Cardiac muscle cell (in vitro differentiated cells and primary cell): ENCODE measurements at regions not wholly inside any gene's neighbourhood (a gene's known extent, or its start where the extent isn't known, plus 50 kb on each side); places are given as distances from the start of the nearest gene placed in this dataset.
"Not testable (repeated sequence)": the region's sequence is repeated elsewhere in the genome, so short reads cannot be mapped to it uniquely, and the experiment has no call there.

Source experiments
- DNase-seq, 2 donors: peaks; one replicate each; pipeline versions ENCODE4 v3.0.0 to v3.0.0-alpha.2; 2010 to 2017; ENCODE audit warnings: low read depth in 1 of 2, low spot score in 1 of 2
- H3K27ac ChIP-seq: fragments of 200-600 bp; sonication (generic); 2 replicates; pipeline ENCODE4 v1.5.1; 2016
- H3K27me3 ChIP-seq: fragments of 200-600 bp; sonication (generic); 2 replicates; pipeline ENCODE4 v1.6.0; 2016; ENCODE audit warnings: control low read depth
- H3K36me3 ChIP-seq: fragments of 200-600 bp; sonication (generic); 2 replicates; pipeline ENCODE4 v1.5.1; 2016; ENCODE audit warnings: control low read depth
- H3K4me1 ChIP-seq: fragments of 200-600 bp; sonication (generic); 2 replicates; pipeline ENCODE4 v1.8.1; 2017; ENCODE audit warnings: low read depth, mild to moderate bottlenecking, mixed run types
- H3K4me3 ChIP-seq: fragments of 200-600 bp; sonication (generic); 2 replicates; pipeline ENCODE4 v1.5.1; 2016; ENCODE audit warnings: mild to moderate bottlenecking
- H3K9me3 ChIP-seq: fragments of 200-600 bp; sonication (generic); 2 replicates; pipeline ENCODE4 v1.5.1; 2017; ENCODE audit warnings: low read depth, mild to moderate bottlenecking, control low read depth
- CTCF ChIP-seq: IDR thresholded peaks from 2 replicates; pipeline ENCODE4 v1.5.1; 2012; ENCODE audit warnings: low read depth, mild to moderate bottlenecking, low read length

- DNase-seq: peak in 1 of 2 donors; percentile 72
- Histone ChIP-seq H3K4me1 (no peaks in the 10 kb centered on the region), H3K4me3 (no peak overlapping the region), H3K9me3 (no peaks in the 10 kb centered on the region), H3K27me3 (no peaks in the 10 kb centered on the region), H3K36me3 (no peaks in the 10 kb centered on the region), H3K27ac (no peak overlapping the region)
- no peak for TF ChIP-seq CTCF
Observed at GRCh38 chr6:144675231-144675861, 390.2 kb downstream of the UTRN start.

- not testable (repeated sequence) for H3K27me3 ChIP-seq, H3K27ac ChIP-seq, DNase-seq, H3K9me3 ChIP-seq, H3K36me3 ChIP-seq, H3K4me3 ChIP-seq, H3K4me1 ChIP-seq
Observed at GRCh38 chr6:144676310-144676709, 391.2 kb downstream of the UTRN start.

GRCh38 chr6:144677263-144677662 is 392.1 kb downstream of the UTRN start:
- not testable (repeated sequence) for H3K4me3 ChIP-seq, H3K27me3 ChIP-seq, H3K36me3 ChIP-seq, DNase-seq, H3K9me3 ChIP-seq, H3K4me1 ChIP-seq, H3K27ac ChIP-seq

- Histone ChIP-seq H3K9me3 (no peaks in the 10 kb centered on the region), H3K36me3 (no peaks in the 10 kb centered on the region), H3K4me3 (no peak overlapping the region), H3K4me1 (no peaks in the 10 kb centered on the region), H3K27ac (no peak overlapping the region), H3K27me3 (no peaks in the 10 kb centered on the region)
- DNase-seq: peak in 1 of 2 donors; percentile 74
- no peak for TF ChIP-seq CTCF
Observed at GRCh38 chr6:144678844-144679243, 393.7 kb downstream of the UTRN start.

- peak in 1 of 2 donors; percentile 10 for DNase-seq
- no peak overlapping the region for H3K4me3 ChIP-seq
- no peak for TF ChIP-seq CTCF
- no peaks in the 10 kb centered on the region for H3K9me3 ChIP-seq
- no peaks in the 10 kb centered on the region for H3K27me3 ChIP-seq
- H3K27ac ChIP-seq: no peak overlapping the region
- H3K4me1 ChIP-seq: no peaks in the 10 kb centered on the region
- no peaks in the 10 kb centered on the region for H3K36me3 ChIP-seq
Observed at GRCh38 chr6:144681334-144681733, 396.2 kb downstream of the UTRN start.

GRCh38 chr6:144683216-144684070 is 398.3 kb downstream of the UTRN start:
- Histone ChIP-seq H3K27ac (no peak overlapping the region), H3K9me3 (no peaks in the 10 kb centered on the region), H3K4me1 (no peaks in the 10 kb centered on the region), H3K36me3 (no peaks in the 10 kb centered on the region), H3K4me3 (no peak overlapping the region), H3K27me3 (no peaks in the 10 kb centered on the region)
- DNase-seq: no peak
- no peak for TF ChIP-seq CTCF
